Spleen (tissue), 7 donors: ENCODE measurements at regions not wholly inside any gene's neighbourhood (a gene's known extent, or its start where the extent isn't known, plus 50 kb on each side); places are given as distances from the start of the nearest gene placed in this dataset.

Experiments
- CTCF ChIP-seq, 11 experiments: fragments of 200-600 bp in 7 of 11; fragments of 450-650 bp in 4 of 11; sonication (generic) in 4 of 11; IDR thresholded peaks in 8 of 11; conservative IDR thresholded peaks in 3 of 11; 1 replicate in 7 of 11; 2 replicates in 4 of 11; pipeline versions ENCODE4 v1.4.0 to v1.8.0; 2016 to 2021; ENCODE audit warnings: antibody characterized with exemption in 11 of 11, inconsistent platforms in 4 of 11, mild to moderate bottlenecking in 1 of 11
- POLR2A ChIP-seq, 3 donors: fragments of 450-650 bp; IDR thresholded peaks; one replicate each; pipeline ENCODE4 v1.5.1; 2017; ENCODE audit warnings: antibody characterized with exemption in 3 of 3, mild to moderate bottlenecking in 1 of 3
- POLR2AphosphoS5 ChIP-seq, 3 donors: sonication (generic); formaldehyde crosslinking; IDR thresholded peaks; one replicate each; pipeline ENCODE4 v1.5.1; 2017; ENCODE audit warnings: antibody characterized with exemption in 3 of 3
- donor health status: DM: no; HTN: no; CAD: no; lungs with moderate emphysema.
- donor health status: DM: no; HTN: no; CAD: no.
- donor health status: DM: no; HTN: no; CAD: no.

DNA sequence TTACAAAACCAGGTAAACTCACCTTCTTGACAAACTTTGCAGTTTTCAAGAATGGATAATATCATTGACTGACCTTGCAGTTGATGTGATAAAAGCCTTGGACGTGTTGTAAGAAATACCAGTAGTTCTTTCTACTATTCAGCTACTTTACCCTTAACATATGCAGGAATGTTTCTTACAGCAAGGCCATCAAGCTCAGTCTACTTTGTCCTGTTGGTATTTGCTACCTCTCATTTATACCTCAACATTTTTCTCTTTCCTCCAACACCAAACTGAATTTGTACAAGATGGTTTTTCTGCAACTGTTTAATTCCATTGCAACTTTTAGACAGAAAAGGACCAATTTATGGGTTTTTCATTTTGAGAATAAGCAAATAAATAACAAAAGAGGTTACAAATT is 147.4 kb upstream of the BCHE start:
- no peak for TF ChIP-seq CTCF (IDR thresholded peaks at IDR 0.05 in 8 of 11, conservative IDR thresholded peaks at IDR 0.05 in 3 of 11)
- TF ChIP-seq POLR2A (IDR thresholded peaks at IDR 0.05), result no peak
- TF ChIP-seq POLR2AphosphoS5 (IDR thresholded peaks at IDR 0.05), result no peak
